ENCODE measurements at regions not wholly inside any gene's neighbourhood (a gene's known extent, or its start where the extent isn't known, plus 50 kb on each side); places are given as distances from the start of the nearest gene placed in this dataset.

DNA sequence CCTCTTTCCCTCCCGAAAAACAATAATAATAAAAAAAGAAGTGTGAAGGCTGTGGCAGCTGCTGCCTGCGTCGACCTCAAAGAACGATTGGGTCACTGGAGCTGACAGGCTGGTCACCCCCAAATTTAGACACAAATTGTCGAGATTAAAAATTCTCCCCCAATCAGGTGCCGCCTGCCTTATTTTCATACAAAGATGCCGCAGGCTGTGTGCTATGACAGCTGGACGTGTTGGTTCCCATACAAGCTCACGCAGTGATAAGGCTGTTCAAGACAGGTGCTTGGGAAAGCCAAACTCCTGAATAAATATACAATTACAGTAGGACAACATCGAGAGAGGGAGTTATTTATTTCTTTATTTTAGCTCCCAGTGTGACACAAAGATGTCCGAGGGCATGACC lies 1041.8 kb downstream of the VRK1 start:
- no peak for DNase-seq

GRCh38 chr14:97840159-97840558 lies 1043.0 kb downstream of the VRK1 start:
- no peak for DNase-seq

DNA sequence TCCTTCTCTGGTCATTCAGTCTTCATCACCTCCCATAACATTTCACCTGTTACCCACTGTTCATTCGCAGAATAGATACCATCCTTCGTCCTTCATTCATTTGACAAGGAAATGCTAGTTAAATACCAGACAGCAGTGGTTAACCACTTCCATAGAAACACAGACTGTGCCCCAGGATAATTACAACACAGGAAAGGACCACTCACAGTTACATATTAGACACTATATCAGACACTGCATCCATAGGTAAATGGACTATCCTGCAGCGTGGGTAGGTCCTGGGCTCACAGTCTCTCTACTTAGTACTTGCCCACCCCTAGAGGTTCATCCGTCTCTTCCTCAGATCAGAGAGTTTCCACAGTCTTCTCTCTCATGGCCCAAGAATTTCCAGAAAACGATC lies 1044.6 kb downstream of the VRK1 start:
- no peak for DNase-seq

DNA sequence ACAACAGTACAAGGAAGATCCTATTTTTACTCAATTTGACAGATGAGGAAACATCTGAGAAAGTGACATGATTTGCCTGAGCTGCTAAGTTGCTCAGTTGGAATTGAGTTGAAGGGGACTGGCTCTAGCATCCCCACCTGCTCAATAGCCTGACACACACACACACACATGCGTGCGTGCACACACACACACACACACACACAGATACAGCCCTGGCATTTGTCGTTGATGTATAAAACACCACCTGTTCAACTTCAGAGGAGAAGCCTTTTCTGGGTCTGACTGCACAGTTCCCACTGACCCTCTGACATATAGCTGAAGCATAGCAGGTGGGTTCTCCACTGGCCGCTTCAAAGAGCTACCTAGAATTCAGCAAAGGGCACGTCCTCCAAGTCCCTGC lies 1045.9 kb downstream of the VRK1 start:
- DNase-seq: no peak

DNA sequence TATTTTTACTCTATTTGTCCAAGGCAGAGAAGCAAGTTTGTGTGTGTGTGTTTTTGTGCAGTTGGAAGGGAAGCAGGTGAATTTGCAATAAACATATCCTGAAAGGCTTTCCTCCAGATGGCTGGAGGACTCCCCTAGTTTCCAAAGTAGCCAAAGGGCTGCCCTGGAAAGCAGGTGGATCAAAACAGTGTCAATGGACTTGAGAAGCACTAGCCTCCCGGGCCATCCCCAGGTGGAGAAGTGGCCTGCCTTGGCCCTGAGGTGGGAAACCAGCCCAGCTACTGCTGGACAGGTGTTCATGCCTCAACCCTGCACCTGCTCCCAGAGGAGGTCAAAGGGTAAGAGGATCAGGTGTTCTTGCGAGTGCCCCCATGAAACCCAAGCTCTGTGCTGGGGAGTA lies 1046.9 kb downstream of the VRK1 start:
- no peak for DNase-seq

GRCh38 chr14:97846156-97846555 lies 1049.0 kb downstream of the VRK1 start:
- peak; percentile 6 for DNase-seq

DNA sequence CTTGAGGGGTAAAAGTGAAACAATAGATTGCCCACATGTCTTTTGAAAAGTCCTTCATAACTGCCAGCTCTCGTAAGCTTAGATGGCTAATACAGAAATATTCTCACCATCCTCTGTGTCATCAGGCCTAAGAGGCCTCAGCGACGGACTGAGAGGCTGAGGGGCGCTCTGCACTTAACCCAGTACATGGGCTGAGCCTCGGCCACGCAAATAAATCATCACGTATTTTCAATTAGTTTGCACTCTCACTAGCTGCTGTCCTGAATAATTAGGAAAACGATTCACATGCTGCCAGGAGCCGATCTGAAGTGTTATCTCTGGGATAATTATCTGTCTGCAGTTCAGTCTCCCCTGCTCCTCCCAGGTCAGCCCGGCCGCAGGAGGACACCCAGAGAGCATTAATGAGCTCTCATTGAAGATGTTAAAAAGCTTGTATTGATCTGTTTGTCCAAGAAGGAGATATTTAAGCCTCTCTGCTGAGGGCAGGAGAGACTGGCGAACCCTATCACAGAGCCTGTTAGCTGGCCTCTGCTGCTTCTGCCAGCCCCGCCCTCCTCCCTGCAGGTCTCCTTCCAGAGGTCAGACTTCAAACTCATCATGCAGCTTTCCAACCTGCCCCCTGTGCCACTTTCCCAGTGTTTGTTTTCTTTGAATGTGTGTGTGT lies 1051.3 kb downstream of the VRK1 start:
- no peak for DNase-seq

GRCh38 chr14:97850466-97850865 lies 1053.3 kb downstream of the VRK1 start:
- no peak for DNase-seq

DNA sequence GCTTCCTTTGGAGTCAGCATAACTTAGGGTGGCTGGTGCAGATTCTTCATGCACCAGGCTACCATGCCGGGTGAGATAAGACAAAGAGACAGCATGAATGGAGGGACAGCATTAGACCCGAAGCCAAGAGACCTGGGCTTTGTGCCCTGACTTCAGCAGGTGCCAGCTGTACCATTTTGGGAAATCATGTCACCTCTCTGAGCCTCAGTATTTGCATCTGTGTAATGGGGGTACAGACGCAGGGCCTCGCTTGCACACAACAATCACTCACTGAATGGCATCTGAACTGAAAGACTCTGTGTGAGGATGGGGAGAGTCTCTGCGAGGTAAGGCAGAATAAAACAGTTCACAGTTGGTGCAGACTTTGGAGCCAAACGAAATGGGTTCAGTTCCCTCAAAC lies 1053.7 kb downstream of the VRK1 start:
- DNase-seq: no peak

DNA sequence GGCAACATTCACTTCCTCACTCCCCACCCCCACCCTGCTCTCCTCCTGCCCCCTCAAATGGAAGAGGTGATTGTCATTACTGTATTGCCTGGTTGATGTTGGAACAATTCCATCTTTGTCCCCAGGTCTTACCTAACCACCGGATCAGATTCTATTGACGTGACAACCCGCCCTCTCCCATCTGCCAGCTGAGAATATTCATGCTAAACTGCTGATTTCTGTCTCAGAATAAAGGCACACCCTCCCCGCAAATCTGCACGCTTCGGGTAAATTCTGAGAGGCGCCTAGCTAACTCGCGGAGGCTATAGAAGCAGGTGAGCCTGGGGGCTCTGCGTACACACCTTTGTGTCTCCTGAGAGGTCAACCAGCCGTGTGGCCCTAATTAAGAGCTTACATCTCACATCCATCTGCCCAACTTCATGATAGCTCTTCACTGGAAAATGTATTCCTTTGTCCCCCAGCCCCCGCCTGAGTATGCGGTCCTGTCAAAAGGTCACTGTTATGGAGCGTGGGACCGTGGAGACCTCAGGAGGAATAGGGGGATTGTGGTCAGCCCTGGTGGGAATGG lies 1054.3 kb downstream of the VRK1 start:
- no peak for DNase-seq

DNA sequence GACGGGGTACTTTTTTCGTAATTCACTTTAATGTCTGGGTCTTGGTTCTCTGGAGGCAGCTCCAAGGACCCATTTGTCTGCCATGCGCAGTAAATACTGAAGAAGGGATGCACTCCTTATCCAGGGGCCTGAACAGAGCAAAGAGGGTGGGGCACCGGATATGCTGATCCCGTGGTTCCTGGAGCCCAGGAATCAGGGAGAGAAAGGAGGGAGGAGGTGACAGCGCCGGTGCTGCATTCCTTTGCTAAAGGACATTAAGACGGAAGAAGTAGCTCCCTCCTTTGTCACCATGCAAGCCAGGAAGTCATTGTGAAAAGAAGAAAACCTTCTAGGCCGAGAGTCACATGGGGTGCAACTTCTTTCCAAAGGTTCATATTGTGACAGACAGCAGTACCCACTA lies 1057.7 kb downstream of the VRK1 start:
- no peak for DNase-seq

- no peak for DNase-seq
These were observed 1069.0 kb downstream of the VRK1 start for GRCh38 chr14:97866195-97866594.

DNA sequence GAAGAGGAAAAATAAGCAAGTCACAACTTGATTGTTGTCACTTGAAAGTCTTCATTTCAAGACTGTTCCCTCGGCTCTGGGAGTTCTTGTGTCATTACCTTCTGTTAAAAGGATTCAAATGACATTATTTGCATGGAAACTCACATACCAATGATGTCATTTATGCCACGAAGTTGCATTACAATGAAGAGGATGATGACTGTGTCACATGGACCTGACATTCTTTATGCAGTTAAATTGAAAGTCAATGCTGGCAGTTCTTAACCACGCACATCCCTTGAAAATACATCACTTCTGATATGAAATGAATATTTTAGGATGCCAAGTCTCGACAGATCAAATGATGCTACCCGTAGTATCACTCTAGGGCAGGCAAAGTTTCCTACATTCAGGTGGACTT lies 1069.5 kb downstream of the VRK1 start:
- DNase-seq: no peak

GRCh38 chr14:97873291-97873690 lies 1076.1 kb downstream of the VRK1 start:
- DNase-seq: no peak

- DNase-seq: peak; percentile 26
These were observed 1077.2 kb downstream of the VRK1 start for GRCh38 chr14:97874394-97874793.

GRCh38 chr14:97878206-97878605 lies 1081.0 kb downstream of the VRK1 start:
- no peak for DNase-seq

- DNase-seq: peak; percentile 64
These were observed 1081.5 kb downstream of the VRK1 start for GRCh38 chr14:97878727-97879126.

- no peak for DNase-seq
These were observed 1090.5 kb downstream of the VRK1 start for GRCh38 chr14:97887690-97888089.

DNA sequence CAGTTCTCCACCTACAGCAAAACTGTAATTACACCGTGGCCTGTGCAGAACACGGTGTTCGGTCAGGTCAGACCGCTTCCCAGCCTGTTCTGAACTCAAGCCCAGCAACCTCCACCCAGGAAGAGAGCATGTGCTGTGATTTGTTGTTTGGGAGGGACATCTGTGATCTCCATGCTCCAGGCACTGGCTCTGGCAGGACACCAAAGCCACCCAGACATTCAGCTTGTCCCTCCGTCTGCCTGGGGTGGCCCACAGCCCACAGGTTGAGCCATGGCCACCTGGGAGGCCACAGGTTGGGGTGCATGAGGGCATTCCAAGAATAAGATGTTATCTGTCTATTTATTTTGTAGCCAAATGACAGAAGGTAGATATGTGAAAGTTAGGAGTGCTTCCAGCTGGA lies 1091.1 kb downstream of the VRK1 start:
- no peak for DNase-seq

GRCh38 chr14:97891515-97891914 lies 1094.3 kb downstream of the VRK1 start:
- no peak for DNase-seq

DNA sequence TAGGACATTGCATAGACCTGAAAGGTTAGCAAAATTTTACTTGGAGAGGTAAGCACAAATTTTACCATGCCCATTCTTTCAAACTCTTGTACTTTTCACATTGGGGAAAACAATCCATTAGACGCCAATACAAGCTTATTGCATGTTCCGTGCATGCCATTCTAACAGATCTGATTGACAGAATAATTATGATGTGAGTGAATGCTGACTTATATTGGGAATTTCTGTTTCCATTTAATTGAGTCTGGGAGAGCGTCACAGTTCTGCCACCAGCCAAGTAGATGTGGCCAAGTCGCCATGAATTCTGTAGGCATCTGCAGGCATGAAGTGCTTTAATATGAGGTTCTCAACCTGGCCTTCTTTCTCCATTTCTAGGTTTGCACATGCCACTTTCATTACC lies 1097.4 kb downstream of the VRK1 start:
- DNase-seq: no peak

GRCh38 chr14:97900196-97900854 lies 1103.1 kb downstream of the VRK1 start:
- DNase-seq: no peak

GRCh38 chr14:97902630-97903029 lies 1105.4 kb downstream of the VRK1 start:
- DNase-seq: no peak

GRCh38 chr14:97903821-97904220 lies 1106.6 kb downstream of the VRK1 start:
- no peak for DNase-seq

GRCh38 chr14:97912217-97912616 lies 1115.0 kb downstream of the VRK1 start:
- DNase-seq: no peak
